HCT116 (cell line): ENCODE measurements at regions not wholly inside any gene's neighbourhood (a gene's known extent, or its start where the extent isn't known, plus 50 kb on each side); places are given as distances from the start of the nearest gene placed in this dataset.
"Not testable (repeated sequence)": the region's sequence is repeated elsewhere in the genome, so short reads cannot be mapped to it uniquely, and the experiment has no call there.

Source experiments
- CEBPB ChIP-seq: IDR thresholded peaks from 2 replicates; pipeline ENCODE4 v1.6.1; 2012; ENCODE audit warnings: low read depth
- EGR1 ChIP-seq: IDR thresholded peaks from 2 replicates; pipeline ENCODE4 v1.6.1; 2012; ENCODE audit warnings: low read depth
- EZH2 ChIP-seq: fragments of 200-600 bp; sonication (generic); IDR thresholded peaks from 2 replicates; pipeline ENCODE4 v1.6.1; 2017; ENCODE audit warnings: antibody characterized with exemption, mixed run types
- EZH2phosphoT487 ChIP-seq: fragments of 200-600 bp; IDR thresholded peaks from 2 replicates; pipeline ENCODE4 v1.6.1; 2018; ENCODE audit warnings: antibody characterized with exemption, borderline replicate concordance
- POLR2A ChIP-seq: IDR thresholded peaks from 2 replicates; pipeline ENCODE4 v1.7.0; 2011; ENCODE audit warnings: borderline replicate concordance; ENCODE audit not compliant: insufficient read depth, insufficient read length; ENCODE audit errors: extremely low read depth
- POLR2AphosphoS5 ChIP-seq: IDR thresholded peaks from 2 replicates; pipeline ENCODE4 v1.6.1; 2011; ENCODE audit warnings: mild to moderate bottlenecking, low read depth, low read length, moderate library complexity
- RAD21 ChIP-seq: IDR thresholded peaks from 2 replicates; pipeline ENCODE4 v1.6.1; 2012; ENCODE audit warnings: low read depth, mild to moderate bottlenecking
- SIN3A ChIP-seq: IDR thresholded peaks from 2 replicates; pipeline ENCODE4 v1.6.1; 2012; ENCODE audit warnings: low read depth
- SP1 ChIP-seq: IDR thresholded peaks from 2 replicates; pipeline ENCODE4 v1.6.1; 2012; ENCODE audit warnings: low read depth
- YY1 ChIP-seq: IDR thresholded peaks from 2 replicates; pipeline ENCODE4 v1.6.1; 2011; ENCODE audit warnings: low read length, low read depth, moderate library complexity, mild to moderate bottlenecking; ENCODE audit not compliant: insufficient replicate concordance; ENCODE audit errors: extremely low read depth
- ZNF274 ChIP-seq: fragments of 200-500 bp; sonication (Bioruptor generic); IDR thresholded peaks from 2 replicates; pipeline ENCODE4 v1.6.1; 2014; ENCODE audit warnings: mild to moderate bottlenecking, low read depth, low read length, inconsistent platforms
- TF ChIP-seq, protein P1 (sequence below), 3 experiments: fragments of 200-600 bp in 1 of 3; sonication (generic) in 1 of 3; IDR thresholded peaks in 2 of 3; conservative IDR thresholded peaks in 1 of 3; 2 replicates each; pipeline ENCODE4 v1.5.1; 2012 to 2017; ENCODE audit warnings: low read depth in 2 of 3, low read length in 2 of 3, antibody characterized with exemption in 1 of 3, borderline replicate concordance in 1 of 3, control low read depth in 1 of 3, mild to moderate bottlenecking in 1 of 3, mixed read lengths in 1 of 3, mixed run types in 1 of 3, moderate library complexity in 1 of 3; ENCODE audit not compliant: insufficient read depth in 1 of 3
- TF ChIP-seq, protein P2 (sequence below): IDR thresholded peaks from 2 replicates; pipeline ENCODE4 v1.6.1; 2012; ENCODE audit warnings: low read depth
- TF ChIP-seq, protein P3 (sequence below): IDR thresholded peaks from 2 replicates; pipeline ENCODE4 v1.6.1; 2012

DNA sequence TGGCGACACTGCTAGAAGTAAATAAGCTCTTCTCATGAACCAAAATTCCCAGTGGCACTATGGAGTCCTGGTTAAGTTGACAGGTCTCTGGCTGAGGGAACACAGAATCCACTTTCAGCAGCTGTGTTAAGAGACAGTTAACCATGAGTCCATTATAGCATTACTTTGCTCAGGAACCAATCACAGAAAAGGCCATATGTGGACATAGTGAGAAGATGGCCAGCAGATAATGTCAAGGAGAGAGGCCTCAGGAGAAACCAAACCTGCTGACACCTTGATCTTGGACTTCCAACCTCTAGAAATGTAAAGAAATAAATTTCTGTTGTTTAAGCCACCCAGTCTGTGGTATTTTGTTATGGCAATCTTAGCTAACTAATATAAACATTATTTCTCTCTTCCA lies 88.7 kb upstream of the SPTLC1 start:
- TF ChIP-seq, protein P1, sequence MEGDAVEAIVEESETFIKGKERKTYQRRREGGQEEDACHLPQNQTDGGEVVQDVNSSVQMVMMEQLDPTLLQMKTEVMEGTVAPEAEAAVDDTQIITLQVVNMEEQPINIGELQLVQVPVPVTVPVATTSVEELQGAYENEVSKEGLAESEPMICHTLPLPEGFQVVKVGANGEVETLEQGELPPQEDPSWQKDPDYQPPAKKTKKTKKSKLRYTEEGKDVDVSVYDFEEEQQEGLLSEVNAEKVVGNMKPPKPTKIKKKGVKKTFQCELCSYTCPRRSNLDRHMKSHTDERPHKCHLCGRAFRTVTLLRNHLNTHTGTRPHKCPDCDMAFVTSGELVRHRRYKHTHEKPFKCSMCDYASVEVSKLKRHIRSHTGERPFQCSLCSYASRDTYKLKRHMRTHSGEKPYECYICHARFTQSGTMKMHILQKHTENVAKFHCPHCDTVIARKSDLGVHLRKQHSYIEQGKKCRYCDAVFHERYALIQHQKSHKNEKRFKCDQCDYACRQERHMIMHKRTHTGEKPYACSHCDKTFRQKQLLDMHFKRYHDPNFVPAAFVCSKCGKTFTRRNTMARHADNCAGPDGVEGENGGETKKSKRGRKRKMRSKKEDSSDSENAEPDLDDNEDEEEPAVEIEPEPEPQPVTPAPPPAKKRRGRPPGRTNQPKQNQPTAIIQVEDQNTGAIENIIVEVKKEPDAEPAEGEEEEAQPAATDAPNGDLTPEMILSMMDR (IDR thresholded peaks at IDR 0.05 in 2 of 3, conservative IDR thresholded peaks at IDR 0.05 in 1 of 3; ENCODE audit: borderline replicate concordance in 1 of 3, insufficient read depth in 1 of 3, low read depth in 2 of 3, low read length in 2 of 3) = not testable (repeated sequence)
- not testable (repeated sequence) for TF ChIP-seq CEBPB, YY1, ZNF274, POLR2AphosphoS5, EZH2phosphoT487, EZH2, EGR1, RAD21, SIN3A, POLR2A, SP1
- TF ChIP-seq, protein P2, sequence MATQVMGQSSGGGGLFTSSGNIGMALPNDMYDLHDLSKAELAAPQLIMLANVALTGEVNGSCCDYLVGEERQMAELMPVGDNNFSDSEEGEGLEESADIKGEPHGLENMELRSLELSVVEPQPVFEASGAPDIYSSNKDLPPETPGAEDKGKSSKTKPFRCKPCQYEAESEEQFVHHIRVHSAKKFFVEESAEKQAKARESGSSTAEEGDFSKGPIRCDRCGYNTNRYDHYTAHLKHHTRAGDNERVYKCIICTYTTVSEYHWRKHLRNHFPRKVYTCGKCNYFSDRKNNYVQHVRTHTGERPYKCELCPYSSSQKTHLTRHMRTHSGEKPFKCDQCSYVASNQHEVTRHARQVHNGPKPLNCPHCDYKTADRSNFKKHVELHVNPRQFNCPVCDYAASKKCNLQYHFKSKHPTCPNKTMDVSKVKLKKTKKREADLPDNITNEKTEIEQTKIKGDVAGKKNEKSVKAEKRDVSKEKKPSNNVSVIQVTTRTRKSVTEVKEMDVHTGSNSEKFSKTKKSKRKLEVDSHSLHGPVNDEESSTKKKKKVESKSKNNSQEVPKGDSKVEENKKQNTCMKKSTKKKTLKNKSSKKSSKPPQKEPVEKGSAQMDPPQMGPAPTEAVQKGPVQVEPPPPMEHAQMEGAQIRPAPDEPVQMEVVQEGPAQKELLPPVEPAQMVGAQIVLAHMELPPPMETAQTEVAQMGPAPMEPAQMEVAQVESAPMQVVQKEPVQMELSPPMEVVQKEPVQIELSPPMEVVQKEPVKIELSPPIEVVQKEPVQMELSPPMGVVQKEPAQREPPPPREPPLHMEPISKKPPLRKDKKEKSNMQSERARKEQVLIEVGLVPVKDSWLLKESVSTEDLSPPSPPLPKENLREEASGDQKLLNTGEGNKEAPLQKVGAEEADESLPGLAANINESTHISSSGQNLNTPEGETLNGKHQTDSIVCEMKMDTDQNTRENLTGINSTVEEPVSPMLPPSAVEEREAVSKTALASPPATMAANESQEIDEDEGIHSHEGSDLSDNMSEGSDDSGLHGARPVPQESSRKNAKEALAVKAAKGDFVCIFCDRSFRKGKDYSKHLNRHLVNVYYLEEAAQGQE = not testable (repeated sequence)
- TF ChIP-seq, protein P3, sequence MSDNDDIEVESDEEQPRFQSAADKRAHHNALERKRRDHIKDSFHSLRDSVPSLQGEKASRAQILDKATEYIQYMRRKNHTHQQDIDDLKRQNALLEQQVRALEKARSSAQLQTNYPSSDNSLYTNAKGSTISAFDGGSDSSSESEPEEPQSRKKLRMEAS = not testable (repeated sequence)
